Stimulated activated memory B cell treated with anti-CD40 and anti-IgM and Interleukin-4, amounts not matched to agents 10 μg/mL and 1 μg/mL and 100 μg/mL, for 72 hours (primary cell): ENCODE measurements at regions not wholly inside any gene's neighbourhood (a gene's known extent, or its start where the extent isn't known, plus 50 kb on each side); places are given as distances from the start of the nearest gene placed in this dataset.

Experiments
- ATAC-seq: fragments of 150-1000 bp; cut with Tn5 transposase; 2 replicates; pipeline ENCODE4 v1.10.0; 2021
- H3K27ac Mint-ChIP-seq: one replicate; pipeline ENCODE4 v1.8.0; 2022; ENCODE audit warnings: mild to moderate bottlenecking, mixed read lengths
- H3K27me3 Mint-ChIP-seq: one replicate; pipeline ENCODE4 v1.8.0; 2022; ENCODE audit warnings: mixed read lengths
- H3K36me3 Mint-ChIP-seq: one replicate; pipeline ENCODE4 v1.8.0; 2022; ENCODE audit warnings: mixed read lengths
- H3K4me1 Mint-ChIP-seq: one replicate; pipeline ENCODE4 v1.8.0; 2022; ENCODE audit warnings: mixed read lengths
- H3K4me3 Mint-ChIP-seq: one replicate; pipeline ENCODE4 v1.8.0; 2022; ENCODE audit warnings: mild to moderate bottlenecking, moderate library complexity, mixed read lengths
- H3K9me3 Mint-ChIP-seq: one replicate; pipeline ENCODE4 v1.8.0; 2022; ENCODE audit warnings: mixed read lengths

GRCh38 chr4:11732155-11732554 is 303.5 kb upstream of the HS3ST1 start:
- H3K9me3 Mint-ChIP-seq = no peaks in the 10 kb centered on the region
- no peaks in the 10 kb centered on the region for H3K27me3 Mint-ChIP-seq
- H3K4me3 Mint-ChIP-seq = no peak overlapping the region
- H3K4me1 Mint-ChIP-seq = no peaks in the 10 kb centered on the region
- ATAC-seq = no peak
- no peak overlapping the region for H3K27ac Mint-ChIP-seq
- H3K36me3 Mint-ChIP-seq = no peaks in the 10 kb centered on the region

DNA sequence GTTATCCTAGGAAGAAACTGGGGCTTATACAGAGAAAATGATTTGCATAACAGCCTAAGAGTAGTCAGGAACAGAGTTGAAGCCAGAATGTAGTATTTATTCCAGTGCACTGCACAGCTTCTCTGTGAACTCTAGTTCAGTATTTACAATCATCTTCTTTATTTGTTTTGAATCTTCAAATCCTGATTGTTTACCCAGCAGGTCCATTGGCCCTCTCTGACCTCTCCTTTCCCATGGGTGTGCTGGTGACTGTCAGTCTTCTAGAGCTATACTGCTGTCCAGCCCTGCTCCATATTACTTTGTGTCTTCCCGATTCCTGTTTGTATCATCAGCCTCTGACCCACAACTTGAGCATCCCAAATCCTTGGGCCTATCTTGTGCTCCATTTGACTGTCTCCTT is 301.9 kb upstream of the HS3ST1 start:
- H3K4me1 Mint-ChIP-seq = no peaks in the 10 kb centered on the region
- H3K9me3 Mint-ChIP-seq = no peaks in the 10 kb centered on the region
- H3K27ac Mint-ChIP-seq = no peak overlapping the region
- H3K36me3 Mint-ChIP-seq = no peaks in the 10 kb centered on the region
- no peaks in the 10 kb centered on the region for H3K27me3 Mint-ChIP-seq
- H3K4me3 Mint-ChIP-seq = no peak overlapping the region
- ATAC-seq = no peak

GRCh38 chr4:11729548-11729947 is 300.9 kb upstream of the HS3ST1 start:
- Mint-ChIP-seq H3K27ac (no peak overlapping the region), H3K36me3 (no peaks in the 10 kb centered on the region), H3K4me3 (no peak overlapping the region), H3K4me1 (no peaks in the 10 kb centered on the region), H3K9me3 (no peaks in the 10 kb centered on the region), H3K27me3 (no peaks in the 10 kb centered on the region)
- ATAC-seq = no peak

DNA sequence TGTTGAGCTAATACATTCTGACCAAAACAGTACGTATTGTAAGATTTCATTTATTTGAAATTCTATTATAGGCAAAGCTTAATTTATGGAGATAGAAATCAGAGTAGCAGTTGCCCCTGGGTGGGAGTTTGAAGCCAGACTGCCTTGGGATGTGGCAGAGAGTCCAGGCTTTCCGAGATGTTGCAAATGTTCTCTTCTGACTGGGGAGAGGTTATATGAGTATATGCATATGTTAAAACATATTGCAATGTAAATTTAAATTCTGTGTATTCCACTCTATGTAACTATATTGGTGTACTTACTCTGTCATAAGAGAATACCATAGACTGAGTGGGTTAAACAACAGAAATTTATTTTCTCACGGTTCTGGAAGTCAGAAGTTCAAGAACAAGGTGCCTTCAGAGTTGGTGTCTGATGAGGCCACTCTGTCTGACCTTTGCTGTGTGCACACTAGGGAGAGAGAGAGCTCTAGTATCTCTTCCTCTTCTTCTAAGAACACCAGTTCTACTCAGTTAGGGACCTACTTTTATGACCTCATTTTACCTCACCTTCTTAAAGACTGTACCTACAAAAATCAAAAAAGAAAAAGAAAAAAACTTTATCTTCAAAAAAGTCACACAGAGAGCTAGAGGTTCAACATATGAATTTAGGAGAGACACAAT is 299.3 kb upstream of the HS3ST1 start:
- Mint-ChIP-seq H3K27me3 (no peaks in the 10 kb centered on the region), H3K4me1 (no peaks in the 10 kb centered on the region), H3K27ac (no peak overlapping the region), H3K4me3 (no peak overlapping the region), H3K9me3 (no peaks in the 10 kb centered on the region), H3K36me3 (no peaks in the 10 kb centered on the region)
- ATAC-seq = peak; percentile 63

GRCh38 chr4:11724731-11725130 is 296.0 kb upstream of the HS3ST1 start:
- H3K9me3 Mint-ChIP-seq = no peaks in the 10 kb centered on the region
- H3K4me3 Mint-ChIP-seq = no peak overlapping the region
- H3K27me3 Mint-ChIP-seq = no peaks in the 10 kb centered on the region
- no peaks in the 10 kb centered on the region for H3K4me1 Mint-ChIP-seq
- no peak for ATAC-seq
- no peaks in the 10 kb centered on the region for H3K36me3 Mint-ChIP-seq
- no peak overlapping the region for H3K27ac Mint-ChIP-seq

- ATAC-seq = no peak
- H3K9me3 Mint-ChIP-seq = peaks cover 3% of the 10 kb centered on the region
- H3K27me3 Mint-ChIP-seq = peaks cover 8% of the 10 kb centered on the region
- no peak overlapping the region for H3K4me3 Mint-ChIP-seq
- no peak overlapping the region for H3K27ac Mint-ChIP-seq
- no peaks in the 10 kb centered on the region for H3K4me1 Mint-ChIP-seq
- H3K36me3 Mint-ChIP-seq = no peaks in the 10 kb centered on the region
These were observed 293.5 kb upstream of the HS3ST1 start for GRCh38 chr4:11722223-11722622.

DNA sequence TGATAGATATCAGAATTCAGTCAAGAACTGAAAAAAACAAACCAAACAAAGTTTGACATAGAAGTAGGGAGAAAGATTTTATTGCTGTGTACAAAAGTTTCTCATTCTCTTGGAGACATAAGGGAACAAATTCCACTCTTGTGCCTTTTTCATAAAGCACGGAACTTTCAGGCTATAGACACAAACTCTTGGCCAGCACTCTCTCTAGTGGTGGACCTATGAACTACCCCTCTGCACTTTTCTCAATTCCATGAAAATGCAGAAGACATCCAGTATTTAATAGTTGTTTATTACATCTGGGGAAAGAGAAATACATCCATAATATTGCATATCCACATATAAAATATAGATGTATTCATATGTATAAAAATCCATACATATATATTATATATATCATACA is 291.6 kb upstream of the HS3ST1 start:
- no peak overlapping the region for H3K27ac Mint-ChIP-seq
- peaks cover 3% of the 10 kb centered on the region for H3K9me3 Mint-ChIP-seq
- H3K27me3 Mint-ChIP-seq = peaks cover 8% of the 10 kb centered on the region
- H3K4me1 Mint-ChIP-seq = no peaks in the 10 kb centered on the region
- H3K4me3 Mint-ChIP-seq = no peak overlapping the region
- H3K36me3 Mint-ChIP-seq = no peaks in the 10 kb centered on the region
- ATAC-seq = no peak

DNA sequence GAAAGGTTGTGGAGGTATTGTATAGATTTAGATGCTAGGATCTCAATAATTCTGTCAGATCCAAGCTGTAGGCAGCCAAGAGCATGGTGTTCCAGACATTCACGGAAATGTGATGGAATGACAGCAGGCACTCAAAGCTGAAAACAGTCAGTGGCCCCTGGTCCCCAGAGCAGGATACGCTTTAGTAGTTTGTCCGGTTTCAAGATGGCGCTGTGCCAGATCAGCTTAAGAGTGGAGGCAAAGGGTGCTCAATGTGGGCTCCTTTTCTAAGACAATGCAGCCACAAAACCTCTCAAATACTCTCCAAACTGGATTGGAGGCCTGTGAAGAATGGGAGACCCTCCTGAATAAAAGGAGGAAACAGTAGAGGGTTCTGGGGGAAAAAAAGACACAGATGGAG is 291.2 kb upstream of the HS3ST1 start:
- ATAC-seq = no peak
- Mint-ChIP-seq H3K36me3 (no peaks in the 10 kb centered on the region), H3K27ac (no peak overlapping the region), H3K9me3 (peaks cover 3% of the 10 kb centered on the region), H3K4me1 (no peaks in the 10 kb centered on the region), H3K27me3 (peaks cover 8% of the 10 kb centered on the region), H3K4me3 (no peak overlapping the region)

GRCh38 chr4:11715753-11716521 is 287.2 kb upstream of the HS3ST1 start:
- Mint-ChIP-seq H3K4me3 (no peak overlapping the region), H3K27me3 (peaks cover 12% of the 10 kb centered on the region), H3K27ac (no peak overlapping the region), H3K9me3 (peaks cover 3% of the 10 kb centered on the region), H3K36me3 (no peaks in the 10 kb centered on the region), H3K4me1 (no peaks in the 10 kb centered on the region)
- no peak for ATAC-seq

GRCh38 chr4:11710453-11711093 is 281.9 kb upstream of the HS3ST1 start:
- H3K36me3 Mint-ChIP-seq = no peaks in the 10 kb centered on the region
- ATAC-seq = no peak
- H3K9me3 Mint-ChIP-seq = peaks cover 4% of the 10 kb centered on the region
- no peak overlapping the region for H3K27ac Mint-ChIP-seq
- H3K27me3 Mint-ChIP-seq = peaks cover 8% of the 10 kb centered on the region
- H3K4me3 Mint-ChIP-seq = no peak overlapping the region
- H3K4me1 Mint-ChIP-seq = no peaks in the 10 kb centered on the region

- Mint-ChIP-seq H3K27ac (no peak overlapping the region), H3K27me3 (no peaks in the 10 kb centered on the region), H3K36me3 (no peaks in the 10 kb centered on the region), H3K4me3 (no peak overlapping the region), H3K9me3 (peaks cover 4% of the 10 kb centered on the region), H3K4me1 (no peaks in the 10 kb centered on the region)
- no peak for ATAC-seq
These were observed 275.6 kb upstream of the HS3ST1 start for GRCh38 chr4:11704186-11704830.

DNA sequence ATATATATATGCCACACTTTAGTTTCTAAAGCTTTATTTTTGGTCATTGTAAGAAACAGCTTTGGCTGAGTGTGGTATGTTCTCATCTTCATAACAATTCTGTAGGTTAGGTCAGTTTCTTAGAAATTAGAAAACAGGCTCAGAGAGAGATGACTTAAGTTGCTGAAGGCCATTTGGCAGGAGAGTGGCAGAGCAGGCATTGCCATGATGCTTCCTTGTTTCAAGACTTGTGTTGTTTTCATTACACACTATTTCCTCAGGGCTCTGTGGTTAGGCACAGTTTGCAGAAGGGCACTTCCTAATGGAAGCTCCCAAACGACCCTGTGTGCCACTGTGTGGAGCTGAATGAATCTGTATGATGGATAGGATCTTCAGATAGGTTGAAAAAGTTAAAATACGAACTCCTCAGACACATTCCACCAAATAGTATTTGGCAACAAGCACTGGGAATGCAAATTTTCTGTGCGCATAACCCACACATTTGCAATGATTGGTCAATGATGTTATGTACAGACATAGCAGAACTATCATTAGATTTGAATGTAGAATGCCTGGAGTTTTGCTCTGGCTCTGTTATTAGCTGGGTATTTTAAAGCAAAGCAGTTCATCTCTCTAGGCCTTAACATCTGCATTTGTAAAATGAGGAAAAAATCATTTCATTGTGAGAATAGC is 274.3 kb upstream of the HS3ST1 start:
- Mint-ChIP-seq H3K27ac (no peak overlapping the region), H3K36me3 (no peaks in the 10 kb centered on the region), H3K4me1 (no peaks in the 10 kb centered on the region), H3K4me3 (no peak overlapping the region), H3K9me3 (peaks cover 4% of the 10 kb centered on the region), H3K27me3 (no peaks in the 10 kb centered on the region)
- ATAC-seq = no peak

- H3K4me3 Mint-ChIP-seq = no peak overlapping the region
- ATAC-seq = no peak
- no peaks in the 10 kb centered on the region for H3K9me3 Mint-ChIP-seq
- no peaks in the 10 kb centered on the region for H3K27me3 Mint-ChIP-seq
- H3K27ac Mint-ChIP-seq = no peak overlapping the region
- H3K4me1 Mint-ChIP-seq = no peaks in the 10 kb centered on the region
- no peaks in the 10 kb centered on the region for H3K36me3 Mint-ChIP-seq
These were observed 273.5 kb upstream of the HS3ST1 start for GRCh38 chr4:11701966-11702725.

DNA sequence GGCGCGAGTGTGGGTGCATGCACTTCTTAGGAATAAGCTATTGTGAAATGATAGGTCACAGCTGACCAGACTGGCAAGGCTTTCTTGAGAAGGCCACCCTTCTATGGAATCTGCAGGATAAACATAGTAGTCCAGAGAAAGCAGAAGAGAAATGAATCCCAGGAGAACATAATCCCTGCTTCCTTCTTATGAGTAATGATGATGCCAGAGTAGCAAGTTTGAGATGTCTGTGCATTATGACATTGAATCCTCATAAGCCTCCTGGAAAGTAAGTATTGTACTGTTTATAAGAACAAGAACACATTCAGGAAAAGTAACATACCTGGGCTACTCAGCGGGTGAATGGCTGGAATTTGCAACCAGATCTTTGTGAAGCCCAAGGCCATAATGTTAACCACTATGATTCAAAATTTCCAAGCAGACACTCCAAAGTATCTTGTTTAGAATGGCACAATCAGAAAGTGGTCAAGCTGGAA is 272.1 kb upstream of the HS3ST1 start:
- Mint-ChIP-seq H3K9me3 (no peaks in the 10 kb centered on the region), H3K27me3 (no peaks in the 10 kb centered on the region), H3K4me1 (no peaks in the 10 kb centered on the region), H3K36me3 (no peaks in the 10 kb centered on the region), H3K4me3 (no peak overlapping the region), H3K27ac (no peak overlapping the region)
- ATAC-seq = no peak
